Lower leg skin (tissue), 4 donors: ENCODE measurements at regions not wholly inside any gene's neighbourhood (a gene's known extent, or its start where the extent isn't known, plus 50 kb on each side); places are given as distances from the start of the nearest gene placed in this dataset.
A peak's percentile ranks its signal among the peaks of the same experiment; 100 is the strongest.

ENCODE experiments used
- DNase-seq, 2 donors: peaks; one replicate each; pipeline ENCODE4 v3.0.0-alpha.2; 2019; ENCODE audit warnings: low spot score in 2 of 2
- H3K4me3 ChIP-seq: fragments of 200-600 bp; sonication (generic); 2 replicates; pipeline ENCODE4 v1.5.1; 2017; ENCODE audit warnings: mild to moderate bottlenecking, low read depth; ENCODE audit not compliant: poor library complexity, severe bottlenecking
- CTCF ChIP-seq, 3 donors: fragments of 450-650 bp; IDR thresholded peaks; one replicate each; pipeline ENCODE4 v1.5.1; 2016; ENCODE audit warnings: antibody characterized with exemption in 3 of 3, mild to moderate bottlenecking in 3 of 3, moderate library complexity in 2 of 3
- POLR2A ChIP-seq, 2 donors: fragments of 450-650 bp; IDR thresholded peaks; one replicate each; pipeline ENCODE4 v1.6.1; 2016 to 2017; ENCODE audit warnings: antibody characterized with exemption in 2 of 2, mild to moderate bottlenecking in 1 of 2, moderate library complexity in 1 of 2
- WGBS, 2 donors: methylation state at CpG; one replicate each; pipeline ENCODE4 v1.1.5; 2018; 5-methylcytosine and 5-hydroxymethylcytosine counted together
- intact Hi-C: fragments of 100-400 bp; cut with DNase I; formaldehyde crosslinking; loops from one replicate; pipeline ENCODE4 v1.15.0; 2023; ENCODE audit warnings: low total_unique reads

- no peak for TF ChIP-seq POLR2A (IDR thresholded peaks at IDR 0.05)
- TF ChIP-seq CTCF (IDR thresholded peaks at IDR 0.05) = no peak
- no peak overlapping the region for H3K4me3 ChIP-seq
- DNase-seq = no peak
- intact Hi-C loops = no loop called here
- 84 to 95% methylated on average over 3 of the region's 3 CpGs for WGBS, 2 donors
Observed at GRCh38 chr2:15745350-15745749, 153.7 kb downstream of the DDX1 start.

- intact Hi-C loops = no loop called here
- 69 to 74% methylated on average over 4 to 6 of the region's 6 CpGs for WGBS, 2 donors
- no peak for TF ChIP-seq POLR2A (IDR thresholded peaks at IDR 0.05)
- no peak for TF ChIP-seq CTCF (IDR thresholded peaks at IDR 0.05)
Observed at GRCh38 chr2:15745907-15746702, 154.4 kb downstream of the DDX1 start.

GRCh38 chr2:15746703-15747550 lies 155.3 kb downstream of the DDX1 start:
- TF ChIP-seq CTCF (IDR thresholded peaks at IDR 0.05) (no peak), POLR2A (IDR thresholded peaks at IDR 0.05) (no peak)
- no peak overlapping the region for H3K4me3 ChIP-seq
- intact Hi-C loops = no loop called here
- DNase-seq = peak in 1 of 2 donors; percentile 53
- WGBS, 2 donors = 90% methylated on average over 6 of the region's 6 CpGs

More at GRCh38 chr2:15745907-15746702, 154.4 kb downstream of the DDX1 start:
- no peak overlapping the region for H3K4me3 ChIP-seq
- peak in 1 of 2 donors; percentile 72 for DNase-seq

- 74 to 79% methylated on average over 15 to 16 of the region's 16 CpGs for WGBS, 2 donors
- intact Hi-C loops = no loop called here
- TF ChIP-seq CTCF (IDR thresholded peaks at IDR 0.05) = no peak
- no peak for TF ChIP-seq POLR2A (IDR thresholded peaks at IDR 0.05)
- peak in 1 of 2 donors; percentile 42 for DNase-seq
- no peak overlapping the region for H3K4me3 ChIP-seq
Observed at GRCh38 chr2:15747603-15748471, 156.2 kb downstream of the DDX1 start.

GRCh38 chr2:15748736-15749323 lies 157.2 kb downstream of the DDX1 start:
- intact Hi-C loops = no loop called here
- TF ChIP-seq POLR2A (IDR thresholded peaks at IDR 0.05) (no peak), CTCF (IDR thresholded peaks at IDR 0.05) (no peak)
- no peak overlapping the region for H3K4me3 ChIP-seq
- DNase-seq = peak in 1 of 2 donors; percentile 70
- 86% methylated on average over 12 of the region's 12 CpGs for WGBS, 2 donors
